Neural cell (in vitro differentiated cells): ENCODE measurements at regions not wholly inside any gene's neighbourhood (a gene's known extent, or its start where the extent isn't known, plus 50 kb on each side); places are given as distances from the start of the nearest gene placed in this dataset.

Experiments
- H2AFZ ChIP-seq: fragments of 200-600, 300-800 bp; sonication (generic), shearing (Covaris generic); 2 replicates; pipeline ENCODE4 v1.6.0; 2014; ENCODE audit warnings: low read depth, mild to moderate bottlenecking, antibody characterized with exemption, low read length, moderate library complexity
- H3F3A ChIP-seq: fragments of 200-600 bp; shearing (Covaris generic); 2 replicates; pipeline ENCODE4 v1.6.1; 2016; ENCODE audit warnings: mild to moderate bottlenecking, moderate library complexity, mixed read lengths, antibody characterized with exemption, low read length; ENCODE audit not compliant: insufficient read depth, poor library complexity, severe bottlenecking
- H3K27ac ChIP-seq: fragments of 200-600, 300-800 bp; sonication (generic), shearing (Covaris generic); 2 replicates; pipeline ENCODE4 v1.5.1; 2014; ENCODE audit warnings: mild to moderate bottlenecking, low read length, moderate library complexity
- H3K27me3 ChIP-seq: fragments of 300-800, 200-600 bp; sonication (generic), shearing (Covaris generic); 2 replicates; pipeline ENCODE4 v1.6.0; 2014; ENCODE audit warnings: mild to moderate bottlenecking, low read depth, low read length, moderate library complexity; ENCODE audit not compliant: insufficient read depth
- H3K36me3 ChIP-seq: fragments of 300-800, 200-600 bp; sonication (generic), shearing (Covaris generic); 2 replicates; pipeline ENCODE4 v1.5.1; 2014; ENCODE audit warnings: mild to moderate bottlenecking, antibody characterized with exemption, low read length, moderate library complexity; ENCODE audit not compliant: insufficient read depth
- H3K4me2 ChIP-seq: fragments of 300-800, 200-600 bp; sonication (generic), shearing (Covaris generic); 2 replicates; pipeline ENCODE4 v1.6.0; 2014; ENCODE audit warnings: mild to moderate bottlenecking, low read length
- H3K4me3 ChIP-seq: fragments of 300-800, 200-600 bp; sonication (generic), shearing (Covaris generic); 2 replicates; pipeline ENCODE4 v1.5.1; 2014; ENCODE audit warnings: mild to moderate bottlenecking, low read length, moderate library complexity
- H3K79me2 ChIP-seq: fragments of 200-600 bp; shearing (Covaris generic); replicated peaks from 2 replicates; pipeline ENCODE4 v1.6.0; 2014; ENCODE audit warnings: mild to moderate bottlenecking, low read length, moderate library complexity; ENCODE audit not compliant: insufficient read depth
- H3K9ac ChIP-seq: fragments of 300-800, 200-600 bp; sonication (generic), shearing (Covaris generic); 2 replicates; pipeline ENCODE4 v1.6.1; 2016; ENCODE audit warnings: mild to moderate bottlenecking, low read length, mixed read lengths
- H3K9me2 ChIP-seq: fragments of 200-600 bp; shearing (Covaris generic); 2 replicates; pipeline ENCODE4 v1.6.1; 2016; ENCODE audit warnings: mild to moderate bottlenecking, low read length, mixed read lengths; ENCODE audit not compliant: insufficient read depth
- H3K9me3 ChIP-seq: fragments of 200-600, 300-800 bp; sonication (generic), shearing (Covaris generic); 2 replicates; pipeline ENCODE4 v1.6.1; 2016; ENCODE audit warnings: mild to moderate bottlenecking, mixed run types, low read length, moderate library complexity, mixed read lengths
- H4K20me1 ChIP-seq: fragments of 200-600 bp; shearing (Covaris generic); 2 replicates; pipeline ENCODE4 v1.6.1; 2016; ENCODE audit warnings: mild to moderate bottlenecking, mixed run types; ENCODE audit not compliant: insufficient read depth
- CTCF ChIP-seq: fragments of 450-650 bp; IDR thresholded peaks from 2 replicates; pipeline ENCODE4 v1.5.1; 2014; ENCODE audit warnings: antibody characterized with exemption, mild to moderate bottlenecking, moderate library complexity; ENCODE audit not compliant: poor library complexity, severe bottlenecking
- EP300 ChIP-seq: fragments of 450-650 bp; conservative IDR thresholded peaks from 2 replicates; pipeline ENCODE4 v1.6.1; 2014; ENCODE audit warnings: antibody characterized with exemption, mild to moderate bottlenecking, moderate library complexity; ENCODE audit not compliant: poor library complexity, severe bottlenecking
- EZH2 ChIP-seq: fragments of 200-600, 300-800 bp; shearing (Covaris generic), sonication (generic); IDR thresholded peaks from 2 replicates; pipeline ENCODE4 v1.6.1; 2014; ENCODE audit warnings: antibody characterized with exemption, low read length, borderline replicate concordance, mild to moderate bottlenecking; ENCODE audit not compliant: insufficient read depth, poor library complexity, severe bottlenecking
- MXI1 ChIP-seq: fragments of 450-650 bp; conservative IDR thresholded peaks from 2 replicates; pipeline ENCODE4 v1.6.1; 2014; ENCODE audit warnings: antibody characterized with exemption, mild to moderate bottlenecking; ENCODE audit not compliant: poor library complexity, severe bottlenecking
- POLR2AphosphoS5 ChIP-seq: IDR thresholded peaks from 2 replicates; pipeline ENCODE4 v1.6.1; 2012
- RAD21 ChIP-seq: fragments of 450-650 bp; conservative IDR thresholded peaks from 2 replicates; pipeline ENCODE4 v1.6.1; 2014; ENCODE audit warnings: antibody characterized with exemption, mild to moderate bottlenecking, moderate library complexity
- REST ChIP-seq: IDR thresholded peaks from 2 replicates; pipeline ENCODE4 v1.6.1; 2012; ENCODE audit warnings: borderline replicate concordance
- SMC3 ChIP-seq: fragments of 450-650 bp; conservative IDR thresholded peaks from 2 replicates; pipeline ENCODE4 v1.6.1; 2014; ENCODE audit warnings: antibody characterized with exemption, mild to moderate bottlenecking, moderate library complexity; ENCODE audit not compliant: poor library complexity
- TAF1 ChIP-seq: IDR thresholded peaks from 2 replicates; pipeline ENCODE4 v1.6.1; 2012; ENCODE audit warnings: low read depth

- TF ChIP-seq SMC3 (no peak), REST (no peak), MXI1 (no peak), POLR2AphosphoS5 (no peak), EZH2 (no peak), EP300 (no peak), TAF1 (no peak), CTCF (no peak), RAD21 (no peak)
- Histone ChIP-seq H3K4me2 (no peak overlapping the region), H3K36me3 (no peaks in the 10 kb centered on the region)
These were observed 118.2 kb upstream of the C7orf33 start for GRCh38 chr7:148472406-148472805.

GRCh38 chr7:148473703-148474480 lies 116.7 kb upstream of the C7orf33 start:
- no peak overlapping the region for H2AFZ ChIP-seq
- TF ChIP-seq TAF1 (no peak), RAD21 (no peak), SMC3 (no peak), EZH2 (no peak), POLR2AphosphoS5 (no peak), MXI1 (no peak), REST (no peak), CTCF (no peak), EP300 (no peak)
- H3K4me2 ChIP-seq = no peak overlapping the region
- H3K27ac ChIP-seq = no peak overlapping the region
- H3K27me3 ChIP-seq = no peaks in the 10 kb centered on the region
- H3F3A ChIP-seq = no peaks in the 10 kb centered on the region
- H4K20me1 ChIP-seq = no peaks in the 10 kb centered on the region
- H3K9me3 ChIP-seq = no peaks in the 10 kb centered on the region
- H3K9ac ChIP-seq = no peak overlapping the region
- no peaks in the 10 kb centered on the region for H3K79me2 ChIP-seq
- no peaks in the 10 kb centered on the region for H3K9me2 ChIP-seq
- H3K4me3 ChIP-seq = no peak overlapping the region
- H3K36me3 ChIP-seq = no peaks in the 10 kb centered on the region

More at GRCh38 chr7:148472406-148472805, 118.2 kb upstream of the C7orf33 start:
- Histone ChIP-seq H3K4me3 (no peak overlapping the region), H3K9me2 (no peaks in the 10 kb centered on the region), H2AFZ (no peak overlapping the region), H4K20me1 (no peaks in the 10 kb centered on the region), H3K79me2 (no peaks in the 10 kb centered on the region), H3K27ac (no peak overlapping the region), H3K9ac (no peak overlapping the region), H3K9me3 (no peaks in the 10 kb centered on the region), H3F3A (no peaks in the 10 kb centered on the region), H3K27me3 (no peaks in the 10 kb centered on the region)
